Skeletal muscle tissue (tissue), 3 donors: ENCODE measurements at regions not wholly inside any gene's neighbourhood (a gene's known extent, or its start where the extent isn't known, plus 50 kb on each side); places are given as distances from the start of the nearest gene placed in this dataset.

Experiments
- H3K27ac ChIP-seq: one replicate; pipeline ENCODE4 v1.7.0; 2013; ENCODE audit warnings: mild to moderate bottlenecking, low read depth, low read length, inconsistent platforms
- H3K27me3 ChIP-seq, 3 donors: one replicate each; pipeline ENCODE4 v1.7.0; 2013; ENCODE audit warnings: low read length in 3 of 3; ENCODE audit not compliant: control insufficient read depth in 3 of 3, insufficient read depth in 3 of 3
- H3K36me3 ChIP-seq, 3 donors: one replicate each; pipeline ENCODE4 v1.7.0; 2013; ENCODE audit warnings: low read length in 3 of 3; ENCODE audit not compliant: control insufficient read depth in 3 of 3, insufficient read depth in 3 of 3
- H3K4me1 ChIP-seq, 3 donors: one replicate each; pipeline ENCODE4 v1.7.0; 2013; ENCODE audit warnings: low read length in 3 of 3, mild to moderate bottlenecking in 3 of 3; ENCODE audit not compliant: control insufficient read depth in 3 of 3, insufficient read depth in 3 of 3
- H3K4me3 ChIP-seq, 3 donors: one replicate each; pipeline ENCODE4 v1.7.0; 2013; ENCODE audit warnings: low read length in 3 of 3
- H3K9ac ChIP-seq, 3 donors: one replicate each; pipeline ENCODE4 v1.7.0; 2013; ENCODE audit warnings: low read length in 3 of 3, mild to moderate bottlenecking in 3 of 3, moderate library complexity in 2 of 3, low read depth in 1 of 3
- H3K9me3 ChIP-seq, 3 donors: one replicate each; pipeline ENCODE4 v1.7.0; 2013; ENCODE audit warnings: low read length in 3 of 3; ENCODE audit not compliant: control insufficient read depth in 3 of 3
- donor health status: Osteomylitis.

DNA sequence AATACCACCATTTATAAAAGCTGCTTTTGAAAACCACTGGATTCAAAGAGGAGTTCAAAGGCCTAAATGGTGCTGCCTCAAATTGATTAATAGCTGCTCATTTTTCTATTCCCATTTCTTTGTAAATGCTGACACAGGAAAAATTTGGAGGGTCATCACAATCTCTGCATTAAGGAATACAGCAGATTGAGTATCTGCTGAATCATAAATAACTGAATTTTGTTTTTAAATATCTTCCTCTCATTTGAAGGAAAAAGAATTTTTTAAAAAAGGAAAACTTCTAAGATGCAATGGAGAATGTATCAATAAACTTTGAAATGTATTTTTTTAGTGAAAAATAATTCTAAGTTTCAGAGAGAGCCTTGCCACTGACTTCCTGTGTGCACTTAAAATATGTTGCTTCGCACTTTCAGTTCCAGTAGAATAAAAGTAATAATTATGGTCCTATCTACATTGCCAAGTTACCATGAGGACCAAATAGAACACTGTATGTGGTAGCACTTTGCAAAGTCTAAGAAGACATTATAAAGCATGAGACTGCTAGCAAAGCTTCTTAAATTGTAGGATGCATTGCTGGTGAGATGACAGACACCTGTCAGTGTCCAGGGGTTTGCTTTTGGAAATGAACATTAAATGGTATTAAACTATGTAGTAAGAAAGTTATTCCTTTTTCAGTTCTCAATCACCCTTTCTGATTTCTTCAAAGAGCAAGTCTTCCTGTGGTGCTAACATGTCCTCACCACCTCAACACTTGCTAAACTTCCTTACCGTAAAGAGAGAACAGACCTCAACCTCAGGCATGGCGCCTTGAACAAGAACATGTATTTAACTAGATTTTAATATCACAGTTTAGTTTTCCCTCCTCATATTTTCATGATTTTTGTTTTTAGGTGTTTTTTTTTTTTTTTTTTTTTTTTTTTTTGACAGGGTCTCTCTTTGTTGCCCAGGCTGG lies 555.1 kb downstream of the EBF1 start:
- Histone ChIP-seq H3K27me3 (no peaks in the 10 kb centered on the region), H3K4me1 (no peaks in the 10 kb centered on the region), H3K9me3 (no peaks in the 10 kb centered on the region), H3K36me3 (no peaks in the 10 kb centered on the region), H3K4me3 (no peak overlapping the region), H3K9ac (no peak overlapping the region), H3K27ac (no peak overlapping the region)

DNA sequence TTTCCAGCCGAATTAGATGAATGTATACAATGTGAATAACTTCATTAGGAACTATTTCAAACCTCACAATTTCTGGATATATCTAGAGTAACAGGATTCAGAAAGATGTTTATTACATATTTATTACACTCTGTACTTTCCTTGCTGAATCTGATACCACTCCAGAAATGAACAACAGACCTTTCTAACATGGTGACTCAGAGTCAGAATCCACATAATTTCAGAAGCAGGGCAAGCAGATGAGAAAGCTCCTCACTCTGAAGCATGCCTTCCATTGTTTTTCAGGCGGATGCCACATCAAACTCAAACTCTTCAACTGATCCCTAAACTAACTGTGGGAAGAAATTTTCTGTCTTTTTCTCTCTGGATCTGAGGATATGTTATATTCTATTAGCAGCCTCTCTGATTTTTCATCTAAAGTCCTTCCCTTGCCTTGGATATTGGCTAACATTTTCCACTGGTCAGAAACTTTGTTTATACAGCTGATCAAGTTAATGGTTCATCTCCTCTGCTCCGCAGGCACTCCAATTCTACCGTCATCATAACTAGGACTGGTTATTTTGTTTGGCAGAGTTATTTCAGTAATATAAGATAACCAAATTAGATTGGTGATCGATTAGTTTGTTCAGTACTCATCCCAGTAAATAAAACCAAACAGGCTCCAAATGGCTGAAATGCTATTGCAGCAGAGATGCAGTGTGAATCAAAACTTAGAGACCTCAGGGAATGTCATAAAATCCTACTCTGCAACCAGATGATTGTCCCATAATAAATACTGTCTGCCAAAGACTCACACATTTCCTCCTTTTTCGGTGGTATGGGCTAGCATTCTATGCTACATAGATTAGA lies 556.0 kb downstream of the EBF1 start:
- no peaks in the 10 kb centered on the region for H3K4me1 ChIP-seq
- no peak overlapping the region for H3K4me3 ChIP-seq
- no peaks in the 10 kb centered on the region for H3K9me3 ChIP-seq
- H3K27ac ChIP-seq = no peak overlapping the region
- no peaks in the 10 kb centered on the region for H3K27me3 ChIP-seq
- no peak overlapping the region for H3K9ac ChIP-seq
- no peaks in the 10 kb centered on the region for H3K36me3 ChIP-seq

DNA sequence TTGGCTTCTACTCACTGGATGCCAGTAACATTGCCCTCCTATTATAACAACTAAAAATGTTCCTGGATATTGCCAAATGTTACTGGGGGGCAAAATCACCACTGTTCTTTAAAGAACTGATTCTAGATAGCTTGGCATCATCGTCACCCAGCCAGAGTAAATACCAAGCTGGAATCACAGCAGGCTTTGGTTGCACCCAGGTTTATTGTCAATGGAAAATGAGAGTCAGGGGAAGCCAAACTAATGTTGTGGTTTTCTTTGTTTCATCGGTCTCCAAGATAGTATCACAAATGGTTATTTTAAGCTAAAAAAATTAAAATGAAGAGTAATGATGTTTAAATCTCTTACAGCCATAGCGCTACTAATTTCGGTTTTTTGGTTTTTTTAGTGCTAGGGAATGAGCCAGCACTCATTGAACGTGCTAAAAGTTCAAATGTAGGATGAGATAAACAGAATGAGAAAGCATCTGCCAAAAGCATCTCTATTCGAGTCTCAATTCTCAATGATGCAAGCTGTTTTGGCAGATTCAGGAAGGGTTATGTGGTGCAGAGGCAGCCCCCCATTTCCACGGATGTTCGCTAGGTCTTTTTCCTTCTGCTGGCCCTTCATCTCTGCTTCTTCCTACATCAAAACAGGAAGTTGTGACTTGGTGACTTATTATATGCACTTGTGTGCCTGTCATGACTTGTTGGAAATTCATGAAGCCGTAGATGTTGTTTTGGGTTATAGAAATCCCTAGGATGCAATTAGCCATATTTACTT lies 558.0 kb downstream of the EBF1 start:
- no peaks in the 10 kb centered on the region for H3K36me3 ChIP-seq
- H3K27ac ChIP-seq = no peak overlapping the region

DNA sequence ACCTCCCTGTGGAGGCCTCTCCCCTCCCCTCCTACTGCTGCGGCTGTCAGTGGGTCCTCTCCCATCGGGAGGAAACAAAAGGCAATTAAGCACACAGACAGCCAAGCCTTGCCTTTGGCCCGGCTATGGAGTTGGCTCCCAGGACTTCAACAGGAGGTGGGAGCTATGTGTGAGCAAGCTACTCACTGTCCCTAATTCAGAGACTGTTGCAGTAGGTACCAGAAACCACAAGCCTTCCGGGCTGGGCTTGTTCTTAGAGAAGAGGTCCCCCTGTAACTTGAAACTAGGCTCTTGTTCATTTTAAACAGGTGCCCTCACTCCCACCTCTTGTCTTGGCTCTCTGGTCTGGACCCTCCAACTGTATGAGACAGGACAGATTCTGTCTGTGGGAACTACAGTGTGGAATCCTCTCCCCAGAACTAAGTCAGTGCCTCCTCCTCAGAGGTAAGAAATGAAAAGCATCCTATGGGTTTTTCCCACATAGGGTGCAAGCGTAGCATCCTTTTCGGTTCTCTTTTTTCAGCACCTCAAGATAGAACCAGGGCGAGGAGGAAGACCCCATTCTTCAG lies 561.1 kb downstream of the EBF1 start:
- Histone ChIP-seq H3K36me3 (no peaks in the 10 kb centered on the region), H3K9ac (no peak overlapping the region), H3K4me3 (no peak overlapping the region), H3K9me3 (no peaks in the 10 kb centered on the region), H3K4me1 (no peaks in the 10 kb centered on the region), H3K27ac (no peak overlapping the region), H3K27me3 (no peaks in the 10 kb centered on the region)

More for the DNA sequence above, 558.0 kb downstream of the EBF1 start:
- Histone ChIP-seq H3K27me3 (no peaks in the 10 kb centered on the region), H3K4me1 (no peaks in the 10 kb centered on the region), H3K9me3 (no peaks in the 10 kb centered on the region), H3K9ac (no peak overlapping the region), H3K4me3 (no peak overlapping the region)

DNA sequence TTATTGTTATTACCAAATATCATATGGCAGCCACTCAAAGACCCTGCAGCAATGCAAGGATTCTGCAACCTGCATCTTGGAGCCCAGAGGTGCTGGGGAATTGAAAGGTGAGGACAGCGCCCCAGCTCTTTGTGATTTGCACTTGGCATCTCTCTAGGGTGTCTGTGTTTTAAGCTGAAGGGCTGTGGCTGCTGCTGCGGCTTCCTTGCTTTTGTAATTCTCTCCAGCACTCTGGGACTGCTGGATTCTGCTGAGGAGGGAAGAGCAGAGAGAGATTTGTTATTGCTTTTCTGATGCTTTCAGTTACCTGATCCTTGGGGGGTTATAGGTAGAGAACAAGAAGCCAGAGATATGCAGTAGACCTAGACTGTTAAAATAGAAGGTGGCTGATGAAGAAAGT lies 562.4 kb downstream of the EBF1 start:
- Histone ChIP-seq H3K9me3 (no peaks in the 10 kb centered on the region), H3K4me3 (no peak overlapping the region), H3K27ac (no peak overlapping the region), H3K9ac (no peak overlapping the region), H3K4me1 (no peaks in the 10 kb centered on the region), H3K36me3 (no peaks in the 10 kb centered on the region), H3K27me3 (no peaks in the 10 kb centered on the region)

DNA sequence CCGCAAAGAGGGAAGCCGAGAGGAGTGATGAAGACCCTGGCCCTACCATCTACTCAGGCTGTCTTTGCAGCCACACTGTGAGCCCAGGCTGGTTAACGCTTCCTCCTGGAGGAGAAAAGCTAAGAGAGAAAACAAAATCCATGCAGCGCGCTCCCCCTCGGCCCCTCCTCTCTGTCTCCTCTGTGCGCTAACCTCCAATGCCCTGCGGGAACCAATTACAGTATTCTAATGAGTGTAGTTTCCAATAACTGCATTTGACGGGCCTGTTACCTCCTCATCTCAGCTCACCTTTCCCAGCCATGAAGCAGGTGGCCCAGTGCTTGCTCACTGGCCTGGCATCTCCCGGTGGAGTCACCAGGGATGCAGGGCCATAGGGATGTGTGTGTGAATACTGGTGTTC lies 565.5 kb downstream of the EBF1 start:
- Histone ChIP-seq H3K4me1 (no peaks in the 10 kb centered on the region), H3K27ac (no peak overlapping the region), H3K9me3 (no peaks in the 10 kb centered on the region), H3K4me3 (no peak overlapping the region), H3K27me3 (no peaks in the 10 kb centered on the region), H3K9ac (no peak overlapping the region), H3K36me3 (no peaks in the 10 kb centered on the region)

DNA sequence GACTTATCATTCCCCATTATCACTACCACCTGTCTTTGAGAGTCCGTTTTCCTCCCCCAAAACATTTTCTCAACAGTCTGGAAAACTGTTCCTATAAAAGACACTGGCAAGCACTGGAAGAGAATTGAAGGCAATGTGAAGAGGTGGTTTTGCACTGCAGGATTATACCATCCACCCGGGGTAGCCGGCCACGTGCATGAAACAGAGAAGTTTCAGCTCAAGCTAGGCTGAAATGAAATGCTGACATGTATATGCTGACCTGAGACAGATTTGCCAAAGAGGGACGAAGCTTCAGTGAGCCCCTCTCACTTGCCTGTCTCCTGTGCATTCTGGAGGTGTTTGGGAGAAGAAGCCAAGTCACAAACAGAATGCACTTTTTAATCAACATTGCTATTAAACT lies 567.0 kb downstream of the EBF1 start:
- Histone ChIP-seq H3K9me3 (no peaks in the 10 kb centered on the region), H3K4me1 (no peaks in the 10 kb centered on the region), H3K27me3 (no peaks in the 10 kb centered on the region), H3K4me3 (no peak overlapping the region), H3K36me3 (no peaks in the 10 kb centered on the region), H3K27ac (no peak overlapping the region), H3K9ac (no peak overlapping the region)

DNA sequence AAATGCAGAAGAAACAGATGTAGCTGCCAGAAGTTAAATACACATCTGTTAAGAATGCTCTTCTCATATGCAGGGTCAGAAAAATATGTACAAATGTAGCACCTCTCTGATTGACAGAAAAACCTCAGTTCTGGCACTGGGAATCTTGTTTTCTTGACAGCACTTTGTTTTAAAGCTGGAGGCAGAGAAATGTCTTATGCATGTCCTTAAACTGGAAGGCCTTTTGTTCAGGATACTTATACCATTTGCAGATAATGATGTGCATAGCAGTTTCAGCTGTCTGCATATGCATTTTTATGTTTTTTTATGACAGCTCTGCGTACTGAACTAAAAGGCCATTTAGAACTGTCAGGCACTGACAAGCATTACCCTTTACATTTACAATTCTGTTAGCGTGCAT lies 567.9 kb downstream of the EBF1 start:
- Histone ChIP-seq H3K27me3 (no peaks in the 10 kb centered on the region), H3K4me3 (no peak overlapping the region), H3K9me3 (no peaks in the 10 kb centered on the region), H3K4me1 (no peaks in the 10 kb centered on the region), H3K9ac (no peak overlapping the region), H3K36me3 (no peaks in the 10 kb centered on the region), H3K27ac (no peak overlapping the region)

DNA sequence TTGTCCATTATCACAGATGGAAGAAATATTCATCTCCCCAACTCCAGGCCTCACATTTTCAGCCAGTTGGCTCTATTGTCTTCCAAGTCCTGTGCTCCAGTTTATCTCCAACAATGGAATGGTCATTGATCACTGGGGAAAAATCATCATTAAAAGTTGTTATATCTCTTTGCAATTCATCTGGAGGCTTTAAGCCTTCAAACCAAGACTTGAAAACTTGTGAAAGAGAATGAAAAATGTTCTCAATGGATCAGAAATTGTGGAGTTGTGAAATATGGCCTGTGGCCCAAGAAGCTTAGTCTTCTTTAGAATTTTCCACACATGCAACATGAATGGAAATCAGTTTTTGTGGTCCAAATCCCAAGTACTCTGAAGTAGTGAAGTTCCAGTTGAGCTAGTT lies 569.6 kb downstream of the EBF1 start:
- H3K36me3 ChIP-seq = no peaks in the 10 kb centered on the region

More for the DNA sequence above, 569.6 kb downstream of the EBF1 start:
- Histone ChIP-seq H3K4me3 (no peak overlapping the region), H3K4me1 (no peaks in the 10 kb centered on the region), H3K9ac (no peak overlapping the region), H3K27me3 (no peaks in the 10 kb centered on the region), H3K9me3 (no peaks in the 10 kb centered on the region), H3K27ac (no peak overlapping the region)
